Naive thymus-derived CD4-positive, alpha-beta T cell (primary cell): ENCODE measurements at regions not wholly inside any gene's neighbourhood (a gene's known extent, or its start where the extent isn't known, plus 50 kb on each side); places are given as distances from the start of the nearest gene placed in this dataset.

Experiments
- ATAC-seq: fragments of 150-1000 bp; cut with Tn5 transposase; 2 replicates; pipeline ENCODE4 v1.10.0; 2021; ENCODE audit warnings: mild to moderate bottlenecking, moderate library complexity
- CTCF ChIA-PET: fragments of 350-600 bp; sonication (Branson Sonifier 250); formaldehyde crosslinking; loops from one replicate; lab custom pipeline; 2021; ENCODE audit warnings: antibody characterized with exemption; lab: Charles Lee
- POLR2A ChIA-PET: fragments of 350-600 bp; sonication (Branson Sonifier 250); formaldehyde crosslinking; loops from one replicate; lab custom pipeline; 2021; ENCODE audit warnings: antibody characterized with exemption, inconsistent platforms; lab: Charles Lee
- DNase-seq, 9 donors: peaks; one replicate each; pipeline versions ENCODE4 v3.0.0 to v3.0.0-alpha.2; 2020 to 2022; ENCODE audit warnings: mixed read lengths in 1 of 9
- H3K27ac ChIP-seq: one replicate; pipeline ENCODE4 v1.7.0; 2013; ENCODE audit warnings: mild to moderate bottlenecking, low read depth, low read length, moderate library complexity
- H3K27me3 ChIP-seq, 2 donors: one replicate each; pipeline ENCODE4 v1.7.0; 2013; ENCODE audit warnings: low read length in 2 of 2, mild to moderate bottlenecking in 2 of 2, moderate library complexity in 2 of 2; ENCODE audit not compliant: control insufficient read depth in 2 of 2, insufficient read depth in 2 of 2
- H3K36me3 ChIP-seq, 3 experiments: 1 replicate in 2 of 3; 2 replicates in 1 of 3; pipeline ENCODE4 v1.7.0; 2013; ENCODE audit warnings: low read length in 3 of 3, mild to moderate bottlenecking in 3 of 3, moderate library complexity in 1 of 3; ENCODE audit not compliant: insufficient read depth in 3 of 3, control insufficient read depth in 2 of 3
- H3K4me1 ChIP-seq, 2 donors: one replicate each; pipeline ENCODE4 v1.7.0; 2013; ENCODE audit warnings: low read length in 2 of 2, mild to moderate bottlenecking in 2 of 2, moderate library complexity in 1 of 2; ENCODE audit not compliant: control insufficient read depth in 2 of 2, insufficient read depth in 2 of 2
- H3K4me3 ChIP-seq: 2 replicates; pipeline ENCODE4 v1.7.0; 2013; ENCODE audit warnings: mild to moderate bottlenecking, low read length
- H3K9me3 ChIP-seq, 3 experiments: 1 replicate in 2 of 3; 2 replicates in 1 of 3; pipeline ENCODE4 v1.7.0; 2013; ENCODE audit warnings: low read length in 3 of 3; ENCODE audit not compliant: control insufficient read depth in 2 of 3
- H3K27ac Mint-ChIP-seq, 9 donors: one replicate each; pipeline ENCODE4 v1.8.0; 2020 to 2022; ENCODE audit warnings: mixed read lengths in 9 of 9, mild to moderate bottlenecking in 8 of 9, moderate library complexity in 5 of 9, inconsistent platforms in 2 of 9
- H3K27me3 Mint-ChIP-seq, 5 donors: one replicate each; pipeline ENCODE4 v1.8.0; 2021 to 2022; ENCODE audit warnings: mixed read lengths in 5 of 5, mild to moderate bottlenecking in 1 of 5
- H3K36me3 Mint-ChIP-seq, 5 donors: one replicate each; pipeline ENCODE4 v1.8.0; 2020 to 2022; ENCODE audit warnings: mixed read lengths in 5 of 5, mild to moderate bottlenecking in 3 of 5, inconsistent platforms in 1 of 5
- H3K4me1 Mint-ChIP-seq, 7 donors: one replicate each; pipeline ENCODE4 v1.8.0; 2020 to 2022; ENCODE audit warnings: mixed read lengths in 7 of 7, mild to moderate bottlenecking in 3 of 7, inconsistent platforms in 1 of 7
- H3K4me3 Mint-ChIP-seq, 10 donors: one replicate each; pipeline ENCODE4 v1.8.0; 2020 to 2022; ENCODE audit warnings: mild to moderate bottlenecking in 10 of 10, mixed read lengths in 10 of 10, moderate library complexity in 6 of 10, inconsistent platforms in 2 of 10
- H3K9me3 Mint-ChIP-seq, 11 donors: one replicate each; pipeline ENCODE4 v1.8.0; 2020 to 2022; ENCODE audit warnings: mixed read lengths in 11 of 11, mild to moderate bottlenecking in 4 of 11, inconsistent platforms in 1 of 11, moderate library complexity in 1 of 11
- intact Hi-C, 2 donors: fragments of 100-400 bp; cut with micrococcal nuclease; formaldehyde crosslinking; loops; one replicate each; pipeline ENCODE4 v1.15.1; 2023

DNA sequence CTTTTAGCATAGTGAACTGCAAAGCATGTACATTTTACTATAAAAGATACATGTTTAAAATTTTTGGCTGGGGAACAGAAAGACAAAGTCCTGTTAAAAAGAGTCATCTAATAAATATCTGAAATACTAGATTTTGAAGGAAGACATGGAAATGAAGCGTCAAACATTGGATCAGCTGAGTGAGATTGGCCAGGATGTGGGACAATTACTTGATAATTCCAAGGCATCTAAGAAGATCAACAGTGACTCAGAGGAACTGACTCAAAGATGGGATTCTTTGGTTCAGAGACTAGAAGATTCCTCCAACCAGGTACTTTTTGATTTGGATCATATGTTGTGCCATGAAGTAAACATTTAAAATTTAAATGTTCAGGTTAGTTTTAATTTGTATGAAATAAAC lies 162.3 kb downstream of the UTRN start:
- ATAC-seq: no peak
- peaks cover 26 to 57% (median 43%) of the 10 kb centered on the region in 5 donors for H3K36me3 Mint-ChIP-seq

DNA sequence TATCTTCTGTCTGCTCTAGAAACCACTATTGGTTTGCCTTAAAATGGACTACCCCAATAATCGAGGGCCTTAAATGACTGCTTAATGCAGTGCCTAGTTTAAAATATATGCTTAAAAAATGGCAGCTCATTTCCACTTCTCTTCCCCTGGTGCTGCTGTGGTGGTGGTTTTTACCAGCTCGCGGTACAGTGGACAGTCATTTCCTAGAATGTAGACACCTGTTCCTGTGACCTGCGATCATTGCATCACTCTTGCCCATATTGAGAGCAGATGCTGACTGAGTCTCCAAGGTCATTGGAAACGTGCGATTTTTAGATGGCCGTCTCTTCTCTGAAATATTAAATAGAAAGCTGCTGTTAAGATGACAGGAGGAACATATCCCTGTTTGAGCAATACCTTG lies 164.1 kb downstream of the UTRN start:
- intact Hi-C loops: no loop called here
- Mint-ChIP-seq H3K4me3 (no peak overlapping the region), H3K4me1 (peaks cover 0 to 7% (median 0%) of the 10 kb centered on the region in 7 donors), H3K27me3 (no peaks in the 10 kb centered on the region), H3K27ac (peak overlapping the region in 2 of 9 donors; percentile 23 to 41), H3K36me3 (peaks cover 26 to 61% (median 45%) of the 10 kb centered on the region in 5 donors), H3K9me3 (no peaks in the 10 kb centered on the region)
- Histone ChIP-seq H3K36me3 (peaks cover 24 to 77% (median 44%) of the 10 kb centered on the region in 3 experiments), H3K27ac (no peak overlapping the region), H3K9me3 (no peaks in the 10 kb centered on the region), H3K4me1 (no peaks in the 10 kb centered on the region), H3K4me3 (no peak overlapping the region), H3K27me3 (no peaks in the 10 kb centered on the region)
- ATAC-seq (no peak), DNase-seq (no peak)
- ChIA-PET CTCF (no interaction called here), POLR2A (interaction anchor here (1.1 kb wide), 1 partner anchor 16 kb away, joined by 4 read pairs; no protein-coding TSS in a partner anchor)

More for the DNA sequence above, 162.3 kb downstream of the UTRN start:
- intact Hi-C loops: no loop called here
- H3K4me1 Mint-ChIP-seq: peaks cover 0 to 5% (median 0%) of the 10 kb centered on the region in 7 donors
- ChIA-PET CTCF (no interaction called here), POLR2A (no interaction called here)
- Histone ChIP-seq H3K4me3 (no peak overlapping the region), H3K9me3 (no peaks in the 10 kb centered on the region), H3K36me3 (peaks cover 24 to 79% (median 42%) of the 10 kb centered on the region in 3 experiments), H3K27ac (no peak overlapping the region), H3K27me3 (no peaks in the 10 kb centered on the region), H3K4me1 (no peaks in the 10 kb centered on the region)
- H3K27ac Mint-ChIP-seq: no peak overlapping the region
- H3K9me3 Mint-ChIP-seq: peaks cover 0 to under 1% (median 0%) of the 10 kb centered on the region in 11 donors
- no peaks in the 10 kb centered on the region for H3K27me3 Mint-ChIP-seq
- no peak for DNase-seq
- H3K4me3 Mint-ChIP-seq: no peak overlapping the region

DNA sequence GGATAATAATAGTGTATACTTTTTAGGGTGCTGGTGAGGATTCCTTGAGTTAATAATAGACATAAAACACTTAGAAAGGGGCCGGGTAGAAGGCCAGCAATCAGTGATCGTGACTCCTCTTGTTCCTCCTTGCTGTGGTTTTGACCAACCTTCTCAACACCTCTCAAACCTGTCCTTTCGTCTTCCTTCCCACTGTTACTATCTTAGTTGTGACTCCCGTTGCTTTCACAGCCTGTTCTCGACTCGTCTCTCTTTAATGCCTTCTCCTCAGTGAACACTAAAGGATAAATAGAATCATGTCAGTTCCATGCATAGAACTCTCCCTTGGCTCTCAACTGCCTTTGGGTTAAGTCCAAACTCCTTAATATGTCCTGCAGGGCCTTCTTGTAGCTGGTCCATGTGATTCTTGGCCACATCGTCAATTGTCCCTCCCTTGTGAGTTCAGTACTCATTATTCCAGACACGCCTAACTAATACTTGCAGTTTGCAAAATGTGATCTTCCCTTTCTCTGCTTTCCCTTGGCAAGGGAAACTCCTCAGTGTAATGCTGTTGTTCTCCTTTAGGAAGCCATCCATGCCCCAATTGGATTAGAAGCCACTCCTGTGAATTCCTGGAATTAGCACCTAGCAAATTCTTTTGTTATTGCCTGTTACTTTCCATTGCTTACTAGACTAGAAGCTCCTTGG lies 164.9 kb downstream of the UTRN start:
- no peaks in the 10 kb centered on the region for H3K27me3 ChIP-seq
- ATAC-seq (no peak), DNase-seq (no peak)
- H3K4me3 Mint-ChIP-seq: no peak overlapping the region
- POLR2A ChIA-PET: no interaction called here
- H3K27ac Mint-ChIP-seq: peak overlapping the region in 1 of 9 donors; percentile 63
- no peak overlapping the region for H3K4me3 ChIP-seq
- no peaks in the 10 kb centered on the region for H3K27me3 Mint-ChIP-seq
- H3K36me3 ChIP-seq: peaks cover 24 to 72% (median 44%) of the 10 kb centered on the region in 3 experiments
- CTCF ChIA-PET: no interaction called here
- no peaks in the 10 kb centered on the region for H3K9me3 Mint-ChIP-seq
- H3K9me3 ChIP-seq: no peaks in the 10 kb centered on the region
- intact Hi-C loops: no loop called here
- H3K4me1 Mint-ChIP-seq: peaks cover 0 to 7% (median 0%) of the 10 kb centered on the region in 7 donors
- H3K27ac ChIP-seq: no peak overlapping the region
- no peaks in the 10 kb centered on the region for H3K4me1 ChIP-seq
- peaks cover 26 to 65% (median 50%) of the 10 kb centered on the region in 5 donors for H3K36me3 Mint-ChIP-seq

DNA sequence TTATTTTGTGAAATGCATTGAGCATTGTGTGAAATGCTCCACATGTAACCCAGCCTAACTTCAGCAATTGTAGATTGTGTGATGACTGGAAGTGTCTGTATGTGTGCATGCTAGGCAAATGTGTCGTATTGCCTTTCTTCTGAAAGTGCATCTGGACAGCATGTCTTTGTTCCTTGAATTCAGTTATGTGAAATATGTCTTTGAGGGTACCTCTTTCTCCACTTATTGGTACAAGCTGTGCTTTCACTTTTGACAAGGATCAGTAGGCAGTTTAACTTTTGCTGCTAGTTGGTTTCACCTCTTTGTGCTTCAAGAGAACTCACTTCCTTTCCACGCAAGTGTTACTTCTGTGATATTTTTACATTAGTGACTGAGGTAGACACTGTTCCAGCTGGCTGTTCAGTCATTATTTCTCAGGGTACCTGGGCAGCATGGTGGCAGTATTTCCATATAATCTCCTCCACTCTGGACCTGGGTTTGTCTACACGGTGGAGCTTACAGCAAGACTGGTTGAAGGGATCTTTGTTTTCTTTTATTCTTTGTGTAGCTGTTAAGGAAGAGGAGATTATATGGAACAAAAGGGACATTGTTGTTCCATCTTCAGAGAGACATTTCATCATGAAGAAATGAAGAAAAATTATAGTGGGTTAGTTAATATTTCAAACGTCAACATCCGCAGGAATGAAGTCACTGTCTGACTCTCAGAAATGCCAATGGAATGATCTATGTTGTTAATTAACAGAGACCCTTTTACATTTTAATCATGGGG lies 175.4 kb downstream of the UTRN start:
- Histone ChIP-seq H3K4me1 (peaks cover 12 to 13% of the 10 kb centered on the region in 2 donors), H3K27me3 (no peaks in the 10 kb centered on the region), H3K9me3 (no peaks in the 10 kb centered on the region), H3K27ac (peak overlapping the region; percentile 12), H3K4me3 (no peak overlapping the region), H3K36me3 (peaks cover 3 to 43% (median 19%) of the 10 kb centered on the region in 3 experiments)
- Mint-ChIP-seq H3K9me3 (no peaks in the 10 kb centered on the region), H3K36me3 (peaks cover 17 to 72% (median 54%) of the 10 kb centered on the region in 5 donors), H3K4me3 (peak overlapping the region in 9 of 10 donors; percentile 12 to 81 (median 69)), H3K4me1 (peaks cover 8 to 37% (median 28%) of the 10 kb centered on the region in 7 donors), H3K27me3 (no peaks in the 10 kb centered on the region), H3K27ac (peak overlapping the region; percentile 45 to 91 (median 87))
- ChIA-PET POLR2A (no interaction called here), CTCF (interaction anchor here (1.5 kb wide), 1 partner anchor 21 kb away, joined by 3 read pairs; no protein-coding TSS in a partner anchor)
- ATAC-seq (peak; percentile 74), DNase-seq (peak in 5 of 9 donors; percentile 15 to 39 (median 26))
- intact Hi-C loops: loop anchor here in 1 of 2 donors (1.0 to 5.0 kb wide), 3 partner anchors 9 to 173 kb away; partner anchors contain the start of gene UTRN

DNA sequence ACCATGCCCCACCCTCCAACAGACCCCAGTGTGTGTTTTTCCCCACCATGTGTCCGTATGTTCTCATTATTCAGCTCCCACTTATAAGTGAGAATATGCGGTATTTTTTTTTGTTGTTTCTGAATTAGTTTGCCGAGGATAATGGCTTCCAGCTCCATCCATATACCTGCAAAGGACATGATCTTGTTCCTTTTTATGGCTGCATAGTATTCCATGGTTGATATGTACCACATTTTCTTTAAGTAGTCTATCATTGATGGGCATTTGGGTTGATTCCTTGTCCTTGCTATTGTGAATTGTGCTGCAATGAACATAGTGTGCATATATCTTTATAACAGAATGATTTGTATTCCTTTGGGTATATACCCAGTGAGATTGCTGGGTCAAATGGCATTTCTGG lies 176.9 kb downstream of the UTRN start:
- Histone ChIP-seq H3K36me3 (peaks cover 0 to 44% (median 16%) of the 10 kb centered on the region in 3 experiments), H3K27ac (no peak overlapping the region), H3K4me3 (no peak overlapping the region), H3K9me3 (no peaks in the 10 kb centered on the region), H3K4me1 (peaks cover 12 to 13% of the 10 kb centered on the region in 2 donors), H3K27me3 (no peaks in the 10 kb centered on the region)
- Mint-ChIP-seq H3K27me3 (no peaks in the 10 kb centered on the region), H3K9me3 (no peaks in the 10 kb centered on the region), H3K27ac (no peak overlapping the region), H3K4me1 (peaks cover 9 to 39% (median 30%) of the 10 kb centered on the region in 7 donors), H3K36me3 (peaks cover 20 to 68% (median 57%) of the 10 kb centered on the region in 5 donors), H3K4me3 (no peak overlapping the region)
- ChIA-PET POLR2A (no interaction called here), CTCF (no interaction called here)
- intact Hi-C loops: loop anchor here in 1 of 2 donors (5.0 kb wide), 1 partner anchor 175 kb away; the partner anchor contains the start of gene UTRN
- ATAC-seq: no peak
- no peak for DNase-seq

DNA sequence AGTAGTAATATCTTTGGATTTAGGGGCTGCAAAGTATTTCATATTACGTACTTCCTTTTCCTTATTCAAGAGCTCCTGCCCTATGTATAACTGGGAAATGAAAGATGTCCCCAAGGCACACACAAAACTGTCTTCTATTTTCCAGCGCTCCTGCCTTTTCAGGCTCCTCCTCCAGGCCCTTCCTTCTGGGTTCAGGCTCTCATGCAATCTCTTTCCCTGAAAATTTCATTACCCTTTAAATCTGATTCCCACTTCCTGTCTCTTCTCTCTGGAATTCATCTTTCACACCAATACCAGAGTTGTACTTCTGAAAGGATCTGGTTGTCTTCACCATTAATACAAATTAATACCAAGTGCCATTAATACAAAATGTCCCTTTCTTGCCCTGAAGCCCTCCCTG lies 181.6 kb downstream of the UTRN start:
- Histone ChIP-seq H3K27ac (no peak overlapping the region), H3K27me3 (no peaks in the 10 kb centered on the region), H3K4me1 (peaks cover 11 to 14% of the 10 kb centered on the region in 2 donors), H3K9me3 (no peaks in the 10 kb centered on the region), H3K36me3 (peaks cover 0 to 42% (median 15%) of the 10 kb centered on the region in 3 experiments), H3K4me3 (no peak overlapping the region)
- POLR2A ChIA-PET: no interaction called here
- intact Hi-C loops: loop anchor here in 1 of 2 donors (5.0 kb wide), 1 partner anchor 249 kb away; no protein-coding TSS in a partner anchor
- Mint-ChIP-seq H3K36me3 (peaks cover 10 to 47% (median 41%) of the 10 kb centered on the region in 5 donors), H3K4me3 (no peak overlapping the region), H3K27ac (peak overlapping the region in 7 of 9 donors; percentile 3 to 87 (median 38)), H3K9me3 (no peaks in the 10 kb centered on the region), H3K4me1 (peaks cover 11 to 34% (median 31%) of the 10 kb centered on the region in 7 donors), H3K27me3 (no peaks in the 10 kb centered on the region)
- CTCF ChIA-PET: no interaction called here
- ATAC-seq (no peak), DNase-seq (no peak)
